GM19397 (cell line): ENCODE measurements at regions not wholly inside any gene's neighbourhood (a gene's known extent, or its start where the extent isn't known, plus 50 kb on each side); places are given as distances from the start of the nearest gene placed in this dataset.

Experiments used
- ATAC-seq: cut with Tn5 transposase; IDR thresholded peaks from one replicate; pipeline ENCODE4 v1.9.1; 2021; ENCODE audit warnings: mild to moderate bottlenecking, moderate library complexity; ENCODE audit not compliant: unreplicated experiment

GRCh38 chr15:47824147-47824546 lies 106.8 kb downstream of the SEMA6D start:
- no peak for ATAC-seq

- ATAC-seq: no peak
Observed at GRCh38 chr15:47829667-47830066, 112.4 kb downstream of the SEMA6D start.

GRCh38 chr15:47834093-47834492 lies 116.8 kb downstream of the SEMA6D start:
- ATAC-seq: no peak

GRCh38 chr15:47839233-47839825 lies 122.0 kb downstream of the SEMA6D start:
- ATAC-seq: no peak

- no peak for ATAC-seq
Observed at GRCh38 chr15:47843124-47843663, 125.9 kb downstream of the SEMA6D start.

- ATAC-seq: no peak
Observed at GRCh38 chr15:47844437-47844836, 127.1 kb downstream of the SEMA6D start.

GRCh38 chr15:47846128-47846868 lies 129.0 kb downstream of the SEMA6D start:
- no peak for ATAC-seq

GRCh38 chr15:47846876-47847275 lies 129.6 kb downstream of the SEMA6D start:
- no peak for ATAC-seq

- ATAC-seq: no peak
Observed at GRCh38 chr15:47856071-47856470, 138.8 kb downstream of the SEMA6D start.

- no peak for ATAC-seq
Observed at GRCh38 chr15:47857014-47857775, 139.9 kb downstream of the SEMA6D start.

- ATAC-seq: no peak
Observed at GRCh38 chr15:47857776-47858167, 140.5 kb downstream of the SEMA6D start.

GRCh38 chr15:47861111-47861903 lies 144.0 kb downstream of the SEMA6D start:
- ATAC-seq: no peak

GRCh38 chr15:47862402-47862801 lies 145.1 kb downstream of the SEMA6D start:
- ATAC-seq: peak; percentile 68

GRCh38 chr15:47866446-47866845 lies 149.1 kb downstream of the SEMA6D start:
- no peak for ATAC-seq

GRCh38 chr15:47870300-47870955 lies 153.1 kb downstream of the SEMA6D start:
- ATAC-seq: no peak

- ATAC-seq: no peak
Observed at GRCh38 chr15:47870956-47871625, 153.8 kb downstream of the SEMA6D start.

GRCh38 chr15:47872208-47872607 lies 154.9 kb downstream of the SEMA6D start:
- ATAC-seq: no peak

GRCh38 chr15:47872869-47873432 lies 155.6 kb downstream of the SEMA6D start:
- no peak for ATAC-seq

- ATAC-seq: no peak
Observed at GRCh38 chr15:47876986-47877385, 159.7 kb downstream of the SEMA6D start.
